IMR-90 (cell line): ENCODE measurements at regions not wholly inside any gene's neighbourhood (a gene's known extent, or its start where the extent isn't known, plus 50 kb on each side); places are given as distances from the start of the nearest gene placed in this dataset.

Source experiments
- ATAC-seq: fragments of 200-7000 bp; cut with Tn5 transposase; 2 replicates; pipeline ENCODE4 v1.9.1; 2020; ENCODE audit warnings: low read depth, mild to moderate bottlenecking, moderate library complexity
- BruUV-seq: library from RNA; stranded (reverse); fragments of 400-500 nt; replicated peaks from 2 replicates; lab custom pipeline; 2021; lab: Mats Ljungman, UMichigan
- CTCF ChIA-PET: fragments of 300-600 bp; formaldehyde crosslinking; extraction: SDS; loops from one replicate; lab custom pipeline; 2021; ENCODE audit warnings: antibody characterized with exemption; lab: Yijun Ruan, JAX
- POLR2A ChIA-PET: fragments of 300-600 bp; sonication (Branson Sonifier 250); formaldehyde crosslinking; loops from one replicate; lab custom pipeline; 2022; ENCODE audit warnings: antibody characterized with exemption; ENCODE audit not compliant: unreplicated experiment; lab: Charles Lee
- DNase-seq: peaks from one replicate; pipeline ENCODE4 v3.0.0; 2013
- H2AFZ ChIP-seq: replicated peaks from 2 replicates; pipeline ENCODE3; 2013; ENCODE audit warnings: low read length, mild to moderate bottlenecking; ENCODE audit not compliant: poor library complexity
- H2AK5ac ChIP-seq: 2 replicates; pipeline ENCODE4 v1.6.1; 2013; ENCODE audit warnings: low read depth, low read length, inconsistent platforms
- H2AK9ac ChIP-seq: replicated peaks from 2 replicates; pipeline ENCODE3; 2013; ENCODE audit warnings: mild to moderate bottlenecking, low read depth, low read length, moderate library complexity; ENCODE audit not compliant: poor library complexity
- H2BK120ac ChIP-seq: 2 replicates; pipeline ENCODE4 v1.6.1; 2013; ENCODE audit warnings: low read depth, low read length, inconsistent platforms
- H2BK15ac ChIP-seq: 3 replicates; pipeline ENCODE4 v1.6.1; 2013; ENCODE audit warnings: low read depth, low read length, inconsistent platforms
- H2BK20ac ChIP-seq: 2 replicates; pipeline ENCODE4 v1.6.1; 2013; ENCODE audit warnings: low read depth, mild to moderate bottlenecking, inconsistent platforms, low read length, moderate library complexity
- H2BK5ac ChIP-seq: 2 replicates; pipeline ENCODE4 v1.6.1; 2013; ENCODE audit warnings: mild to moderate bottlenecking, low read depth, low read length, inconsistent platforms; ENCODE audit not compliant: poor library complexity, severe bottlenecking
- H3K14ac ChIP-seq: replicated peaks from 2 replicates; pipeline ENCODE4 v1.6.1; 2013; ENCODE audit warnings: low read depth, low read length, inconsistent platforms
- H3K18ac ChIP-seq: 2 replicates; pipeline ENCODE4 v1.6.1; 2013; ENCODE audit warnings: low read depth, low read length, control low read depth
- H3K23ac ChIP-seq: 2 replicates; pipeline ENCODE4 v1.6.1; 2013; ENCODE audit warnings: low read depth, low read length, inconsistent platforms
- H3K27ac ChIP-seq: 2 replicates; pipeline ENCODE4 v1.5.1; 2013; ENCODE audit warnings: mild to moderate bottlenecking, control low read depth, low read length; ENCODE audit not compliant: insufficient read depth
- H3K27me3 ChIP-seq: 2 replicates; pipeline ENCODE4 v1.6.1; 2013; ENCODE audit warnings: low read length; ENCODE audit not compliant: control insufficient read depth, insufficient read depth
- H3K36me3 ChIP-seq: 2 replicates; pipeline ENCODE4 v1.6.1; 2013; ENCODE audit warnings: low read length, mixed read lengths; ENCODE audit not compliant: control insufficient read depth, insufficient read depth
- H3K4ac ChIP-seq: 2 replicates; pipeline ENCODE4 v1.6.1; 2013; ENCODE audit warnings: low read depth, low read length, inconsistent platforms
- H3K4me1 ChIP-seq: 2 replicates; pipeline ENCODE4 v1.6.1; 2013; ENCODE audit warnings: low read length, mixed read lengths; ENCODE audit not compliant: control insufficient read depth, insufficient read depth
- H3K4me2 ChIP-seq: 2 replicates; pipeline ENCODE4 v1.6.1; 2013; ENCODE audit warnings: low read depth, mild to moderate bottlenecking, control low read depth, low read length, moderate library complexity
- H3K4me3 ChIP-seq: 2 replicates; pipeline ENCODE4 v1.5.1; 2013; ENCODE audit warnings: low read depth, mild to moderate bottlenecking, control low read depth, low read length, moderate library complexity; ENCODE audit not compliant: insufficient read depth
- H3K56ac ChIP-seq: 2 replicates; pipeline ENCODE4 v1.6.1; 2013; ENCODE audit warnings: low read length, inconsistent platforms; ENCODE audit not compliant: insufficient read depth; ENCODE audit errors: extremely low read depth
- H3K79me1 ChIP-seq, 2 experiments: 2 replicates each; pipeline ENCODE4 v1.6.1; 2013; ENCODE audit warnings: low read length in 2 of 2, inconsistent platforms in 1 of 2, low read depth in 1 of 2
- H3K9ac ChIP-seq: 2 replicates; pipeline ENCODE4 v1.6.1; 2013; ENCODE audit warnings: low read depth, low read length, control low read depth
- H3K9me1 ChIP-seq: 2 replicates; pipeline ENCODE4 v1.6.1; 2013; ENCODE audit warnings: low read length, inconsistent platforms; ENCODE audit not compliant: insufficient read depth
- H3K9me3 ChIP-seq: 2 replicates; pipeline ENCODE4 v1.6.1; 2013; ENCODE audit warnings: low read length; ENCODE audit not compliant: control insufficient read depth, insufficient read depth
- H4K20me1 ChIP-seq: 2 replicates; pipeline ENCODE4 v1.6.1; 2013; ENCODE audit warnings: low read length, inconsistent platforms; ENCODE audit not compliant: insufficient read depth
- H4K5ac ChIP-seq: 2 replicates; pipeline ENCODE4 v1.6.1; 2013; ENCODE audit warnings: mild to moderate bottlenecking, low read depth, low read length, control low read depth
- H4K8ac ChIP-seq, 2 experiments: 2 replicates each; pipeline ENCODE4 v1.6.1; 2013; ENCODE audit warnings: low read depth in 2 of 2, low read length in 2 of 2, control low read depth in 1 of 2, inconsistent platforms in 1 of 2
- H4K91ac ChIP-seq: 2 replicates; pipeline ENCODE4 v1.6.1; 2013; ENCODE audit warnings: low read depth, low read length, inconsistent platforms; ENCODE audit not compliant: insufficient read depth
- CEBPB ChIP-seq: IDR thresholded peaks from 2 replicates; pipeline ENCODE4 v1.6.1; 2012; ENCODE audit warnings: low read depth, low read length, improper control_type of control experiment
- CHD1 ChIP-seq: IDR thresholded peaks from 2 replicates; pipeline ENCODE4 v1.6.1; 2012; ENCODE audit warnings: low read depth, low read length, improper control_type of control experiment
- MXI1 ChIP-seq: IDR thresholded peaks from 2 replicates; pipeline ENCODE4 v1.6.1; 2012; ENCODE audit warnings: low read depth, mild to moderate bottlenecking, low read length, moderate library complexity, borderline replicate concordance
- NFE2L2 ChIP-seq: fragments of 150-350 bp; IDR thresholded peaks from 2 replicates; pipeline ENCODE4 v1.6.1; 2016; ENCODE audit warnings: low read depth, mild to moderate bottlenecking, low read length
- RAD21 ChIP-seq: IDR thresholded peaks from 2 replicates; pipeline ENCODE4 v1.6.1; 2012; ENCODE audit warnings: low read length, improper control_type of control experiment
- SMC3 ChIP-seq: fragments of 150-350 bp; IDR thresholded peaks from 2 replicates; pipeline ENCODE4 v1.6.1; 2016; ENCODE audit warnings: low read depth, mild to moderate bottlenecking, antibody characterized with exemption, low read length, moderate library complexity
- WGBS, 2 experiments: methylation state at CpG; one replicate each; pipeline versions ENCODE4 v1.1.5 to v1.1.7; 2013; ENCODE audit warnings: missing lambda C conversion rate in 2 of 2; ENCODE audit not compliant: insufficient read length in 1 of 2; ENCODE audit errors: extremely low coverage in 2 of 2; 5-methylcytosine and 5-hydroxymethylcytosine counted together
- dilution Hi-C: fragments of 300-500 bp; cut with HindIII; formaldehyde crosslinking; loops from one replicate; pipeline ENCODE4 v1.14.3; 2018; ENCODE audit warnings: low sequenced_read_pairs; ENCODE audit not compliant: unreplicated experiment
- in situ Hi-C: fragments of 300-500 bp; cut with MboI; formaldehyde crosslinking; loops from 3 replicates; pipeline ENCODE4 v1.14.3; 2019; ENCODE audit warnings: low sequenced_read_pairs, inconsistent platforms, mixed read lengths
- intact Hi-C: fragments of 100-400 bp; cut with micrococcal nuclease; formaldehyde crosslinking; loops from 2 replicates; pipeline ENCODE4 v1.10.0; 2022
- TF ChIP-seq, protein P1 (sequence below): conservative IDR thresholded peaks from 2 replicates; pipeline ENCODE4 v1.5.1; 2012; ENCODE audit warnings: mild to moderate bottlenecking, low read depth, low read length, improper control_type of control experiment
- TF ChIP-seq, protein P2 (sequence below): fragments of 150-350 bp; IDR thresholded peaks from 2 replicates; pipeline ENCODE4 v1.6.1; 2017; ENCODE audit warnings: mild to moderate bottlenecking, antibody characterized with exemption, low read length, low read depth

DNA sequence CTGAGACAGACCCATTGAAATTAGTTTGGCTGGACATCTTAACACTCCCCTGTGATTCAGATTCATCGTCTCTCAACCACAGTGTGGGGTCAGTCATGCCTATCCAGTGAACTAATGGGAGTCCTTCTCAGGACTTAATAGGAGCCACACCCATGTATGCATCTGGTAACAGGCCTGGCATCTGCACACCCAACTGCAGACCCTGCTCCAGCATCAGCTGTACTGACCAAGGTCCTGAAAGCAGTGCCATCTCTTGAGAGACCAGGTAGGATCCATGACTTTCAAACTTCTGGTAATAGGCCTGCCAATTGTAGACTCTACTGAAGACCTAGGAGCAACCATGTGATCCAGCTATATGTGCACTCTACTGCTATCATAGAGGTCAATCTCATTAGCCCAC lies 363.6 kb upstream of the POU3F2 start:
- H3K4me3 ChIP-seq, result no peak overlapping the region

More for the DNA sequence above, 363.6 kb upstream of the POU3F2 start:
- no TSS peak for BruUV-seq
- no peak overlapping the region for H3K18ac ChIP-seq
- dilution Hi-C loops (no loop called here), intact Hi-C loops (no loop called here), in situ Hi-C loops (no loop called here)
- CTCF ChIA-PET, result no interaction called here
- H3K9ac ChIP-seq, result no peak overlapping the region
- H3K4me1 ChIP-seq, result no peaks in the 10 kb centered on the region
- no peaks in the 10 kb centered on the region; the same call in 1 of the 2 replicates for H3K9me3 ChIP-seq
- no peak overlapping the region for H2BK5ac ChIP-seq
- H2BK15ac ChIP-seq, result no peak overlapping the region
- ATAC-seq (no peak), DNase-seq (no peak)
- no peak overlapping the region for H2BK120ac ChIP-seq
- H3K79me1 ChIP-seq, result no peaks in the 10 kb centered on the region
- H3K56ac ChIP-seq, result no peak overlapping the region
- no peak overlapping the region for H2BK20ac ChIP-seq
- H3K36me3 ChIP-seq, result no peaks in the 10 kb centered on the region
- no peak overlapping the region for H2AK9ac ChIP-seq
- no peak overlapping the region for H4K8ac ChIP-seq
- no peak overlapping the region for H3K4ac ChIP-seq
- no peak overlapping the region for H3K27ac ChIP-seq
- no peak overlapping the region for H4K91ac ChIP-seq
- no peaks in the 10 kb centered on the region for H4K20me1 ChIP-seq
- no peak overlapping the region for H3K4me2 ChIP-seq
- WGBS, 2 experiments, result no CpG with 5 or more reads among the region's 1 CpG
- POLR2A ChIA-PET, result no interaction called here
- H2AK5ac ChIP-seq, result no peak overlapping the region
- no peaks in the 10 kb centered on the region for H3K27me3 ChIP-seq
- no peak overlapping the region for H2AFZ ChIP-seq
- no peak overlapping the region for H3K14ac ChIP-seq
- H3K9me1 ChIP-seq, result no peaks in the 10 kb centered on the region
- H3K23ac ChIP-seq, result no peak overlapping the region
- no peak overlapping the region for H4K5ac ChIP-seq
- TF ChIP-seq SMC3 (no peak), NFE2L2 (no peak), RAD21 (no peak), CEBPB (no peak), CHD1 (no peak), MXI1 (no peak)
- TF ChIP-seq, protein P1, sequence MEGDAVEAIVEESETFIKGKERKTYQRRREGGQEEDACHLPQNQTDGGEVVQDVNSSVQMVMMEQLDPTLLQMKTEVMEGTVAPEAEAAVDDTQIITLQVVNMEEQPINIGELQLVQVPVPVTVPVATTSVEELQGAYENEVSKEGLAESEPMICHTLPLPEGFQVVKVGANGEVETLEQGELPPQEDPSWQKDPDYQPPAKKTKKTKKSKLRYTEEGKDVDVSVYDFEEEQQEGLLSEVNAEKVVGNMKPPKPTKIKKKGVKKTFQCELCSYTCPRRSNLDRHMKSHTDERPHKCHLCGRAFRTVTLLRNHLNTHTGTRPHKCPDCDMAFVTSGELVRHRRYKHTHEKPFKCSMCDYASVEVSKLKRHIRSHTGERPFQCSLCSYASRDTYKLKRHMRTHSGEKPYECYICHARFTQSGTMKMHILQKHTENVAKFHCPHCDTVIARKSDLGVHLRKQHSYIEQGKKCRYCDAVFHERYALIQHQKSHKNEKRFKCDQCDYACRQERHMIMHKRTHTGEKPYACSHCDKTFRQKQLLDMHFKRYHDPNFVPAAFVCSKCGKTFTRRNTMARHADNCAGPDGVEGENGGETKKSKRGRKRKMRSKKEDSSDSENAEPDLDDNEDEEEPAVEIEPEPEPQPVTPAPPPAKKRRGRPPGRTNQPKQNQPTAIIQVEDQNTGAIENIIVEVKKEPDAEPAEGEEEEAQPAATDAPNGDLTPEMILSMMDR, result no peak
- TF ChIP-seq, protein P2, sequence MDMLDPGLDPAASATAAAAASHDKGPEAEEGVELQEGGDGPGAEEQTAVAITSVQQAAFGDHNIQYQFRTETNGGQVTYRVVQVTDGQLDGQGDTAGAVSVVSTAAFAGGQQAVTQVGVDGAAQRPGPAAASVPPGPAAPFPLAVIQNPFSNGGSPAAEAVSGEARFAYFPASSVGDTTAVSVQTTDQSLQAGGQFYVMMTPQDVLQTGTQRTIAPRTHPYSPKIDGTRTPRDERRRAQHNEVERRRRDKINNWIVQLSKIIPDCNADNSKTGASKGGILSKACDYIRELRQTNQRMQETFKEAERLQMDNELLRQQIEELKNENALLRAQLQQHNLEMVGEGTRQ, result no peak
